NCI-H345 treated with DMSO at 0.1 percent for 48 hours (cell line): ENCODE measurements at regions not wholly inside any gene's neighbourhood (a gene's known extent, or its start where the extent isn't known, plus 50 kb on each side); places are given as distances from the start of the nearest gene placed in this dataset.

Experiments used
- DNase-seq: peaks from one replicate; lab custom pipeline; 2025; ENCODE audit not compliant: unreplicated experiment; lab: John Stamatoyannopoulos, UW

DNA sequence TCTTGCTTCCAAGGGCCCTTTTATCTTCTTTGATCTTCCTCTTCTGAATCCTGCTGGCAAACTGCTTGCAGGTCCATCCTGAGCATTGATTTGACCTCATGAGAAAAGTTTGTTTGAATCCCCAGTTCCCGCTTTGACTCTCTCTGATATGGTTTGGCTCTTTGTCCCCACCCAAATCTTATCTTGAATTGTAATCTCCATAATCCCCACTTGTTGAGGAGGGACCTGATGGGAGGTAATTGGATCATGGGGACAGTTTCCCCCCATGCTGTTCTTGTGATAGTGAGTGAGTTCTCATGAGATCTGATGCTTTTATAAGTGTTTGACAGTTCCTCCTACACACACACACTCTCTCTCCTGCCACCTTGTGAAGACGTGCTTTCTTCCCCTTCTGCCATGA is 126.6 kb upstream of the ARHGAP20 start:
- DNase-seq: no peak

DNA sequence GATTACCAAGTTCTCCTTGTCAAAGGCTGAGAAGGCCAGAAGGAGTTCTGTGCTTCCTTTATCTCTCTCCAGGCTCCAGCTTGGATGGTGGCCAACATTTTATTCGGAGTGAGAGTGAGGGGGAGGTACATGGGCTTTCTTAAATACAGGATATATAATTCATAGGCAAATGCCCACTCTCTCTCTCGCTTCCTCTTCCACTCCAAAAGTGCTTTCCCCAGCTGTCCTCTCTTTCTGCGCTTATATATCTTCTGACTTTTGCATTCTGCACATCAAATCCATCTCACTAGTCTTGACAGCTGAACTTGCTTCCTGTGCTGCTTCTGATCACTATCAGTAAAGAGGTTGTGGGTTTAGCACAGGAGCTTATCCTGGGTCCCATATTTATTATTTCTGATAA is 125.4 kb upstream of the ARHGAP20 start:
- DNase-seq: no peak

DNA sequence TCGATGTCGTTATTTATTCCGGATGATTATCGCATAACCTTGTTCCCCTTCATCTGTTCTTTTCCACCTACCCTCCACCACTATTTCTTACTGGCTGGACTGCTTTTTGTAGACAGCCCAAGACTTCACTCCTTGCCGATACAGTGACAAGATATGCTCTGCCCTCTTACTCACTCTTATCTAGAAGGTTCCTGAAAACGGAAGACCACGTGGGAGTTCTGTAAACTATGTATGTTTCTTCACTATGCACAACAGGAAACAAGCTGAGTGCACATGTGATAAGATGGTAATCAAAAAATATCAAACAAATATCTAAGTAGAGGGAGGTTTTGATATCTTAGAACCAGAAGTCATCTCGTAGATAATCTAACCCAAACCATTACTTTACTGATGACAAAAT is 122.9 kb upstream of the ARHGAP20 start:
- no peak for DNase-seq

DNA sequence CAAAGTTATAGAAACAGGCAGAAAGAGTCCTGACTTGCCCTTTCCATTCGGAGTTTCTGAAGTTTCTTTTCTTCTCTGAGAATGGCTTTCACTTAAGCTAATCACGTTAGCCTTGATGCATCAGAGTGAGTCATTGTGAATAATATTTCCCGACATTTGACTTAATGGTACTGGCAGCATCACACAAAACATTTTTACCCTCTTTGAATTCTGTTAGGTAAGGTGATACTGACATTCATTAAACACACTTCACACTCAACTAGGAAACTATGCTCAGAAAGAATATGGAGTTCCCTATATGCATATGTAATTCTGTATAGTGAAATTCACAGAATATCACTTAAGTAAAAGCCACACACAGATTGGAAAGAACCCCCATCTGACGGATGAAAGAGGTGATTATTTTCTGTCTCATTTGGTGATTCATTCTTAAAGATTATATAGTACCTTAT is 120.8 kb upstream of the ARHGAP20 start:
- no peak for DNase-seq

DNA sequence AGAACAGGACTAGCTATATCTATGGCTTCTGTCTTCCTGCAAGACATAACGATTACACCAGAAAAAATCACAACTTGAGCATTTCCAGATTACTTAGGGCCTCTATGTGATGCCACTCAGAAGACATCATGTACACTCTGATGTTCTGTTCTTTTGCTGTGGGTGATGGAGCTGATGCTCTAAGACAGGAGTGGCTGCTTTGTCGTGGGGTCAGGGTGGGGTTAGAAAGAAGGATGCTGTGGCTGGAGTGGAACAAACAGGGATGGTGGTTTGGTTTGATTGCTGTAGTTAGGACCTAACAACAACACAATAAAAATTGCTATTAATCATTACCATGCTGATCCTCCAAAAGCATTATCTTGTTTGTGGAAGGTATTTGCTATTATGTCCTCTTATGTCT is 120.3 kb upstream of the ARHGAP20 start:
- no peak for DNase-seq

DNA sequence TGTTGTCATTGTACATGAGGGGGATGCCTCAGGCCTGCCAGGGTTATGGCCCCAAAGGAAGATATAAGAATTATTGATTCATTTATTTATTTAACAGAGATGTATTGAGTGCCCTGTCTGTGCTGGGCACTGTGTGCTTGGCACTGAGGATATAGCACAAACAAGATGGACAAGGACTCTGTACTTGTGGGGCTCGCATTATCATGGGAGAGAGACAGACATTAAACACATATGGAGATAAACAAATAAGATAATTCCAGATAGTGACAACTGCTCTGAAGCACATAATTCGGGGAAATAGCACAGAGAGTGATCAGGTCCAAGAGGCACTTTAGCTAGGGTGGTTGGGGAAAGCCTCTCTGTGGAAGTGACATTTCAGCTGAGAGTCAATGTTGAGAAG is 119.8 kb upstream of the ARHGAP20 start:
- no peak for DNase-seq

DNA sequence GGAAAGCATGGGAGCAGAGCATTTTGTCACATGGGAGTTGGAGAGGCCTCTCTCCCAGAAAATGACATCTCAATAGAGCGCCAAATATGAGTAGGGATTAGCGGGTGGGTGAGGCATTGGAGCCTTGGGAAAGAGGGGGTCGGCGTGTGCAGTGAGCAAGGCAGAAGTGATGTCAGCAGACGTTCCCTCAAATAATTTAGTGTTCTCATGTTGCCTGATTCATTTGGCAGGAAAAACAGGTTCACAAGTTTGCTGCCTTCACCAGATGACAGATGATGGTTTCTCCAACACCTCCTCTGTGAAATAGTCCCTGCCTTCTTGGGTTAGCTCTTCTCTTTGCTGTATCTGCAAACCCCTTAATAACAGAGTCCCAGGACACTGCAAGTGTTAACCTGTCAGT is 118.5 kb upstream of the ARHGAP20 start:
- no peak for DNase-seq

DNA sequence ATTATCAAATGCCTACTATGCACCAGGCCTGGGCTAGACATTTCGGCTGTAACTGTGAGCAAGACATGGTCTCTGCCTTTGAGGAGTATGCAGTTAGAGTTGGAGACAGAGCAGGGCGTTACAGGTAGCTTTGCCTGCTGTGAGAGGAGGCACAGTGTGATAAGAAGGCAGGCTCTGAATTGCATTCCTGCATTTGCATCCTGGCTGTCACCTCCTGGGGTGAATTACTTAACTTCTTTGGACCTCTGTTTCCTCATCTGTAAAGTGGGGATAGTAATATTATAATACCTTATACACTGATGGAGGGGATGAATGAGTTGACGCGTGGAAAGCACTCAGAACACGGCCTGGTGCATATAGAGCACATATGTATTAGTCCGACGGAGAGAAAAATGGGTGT is 118.1 kb upstream of the ARHGAP20 start:
- no peak for DNase-seq

DNA sequence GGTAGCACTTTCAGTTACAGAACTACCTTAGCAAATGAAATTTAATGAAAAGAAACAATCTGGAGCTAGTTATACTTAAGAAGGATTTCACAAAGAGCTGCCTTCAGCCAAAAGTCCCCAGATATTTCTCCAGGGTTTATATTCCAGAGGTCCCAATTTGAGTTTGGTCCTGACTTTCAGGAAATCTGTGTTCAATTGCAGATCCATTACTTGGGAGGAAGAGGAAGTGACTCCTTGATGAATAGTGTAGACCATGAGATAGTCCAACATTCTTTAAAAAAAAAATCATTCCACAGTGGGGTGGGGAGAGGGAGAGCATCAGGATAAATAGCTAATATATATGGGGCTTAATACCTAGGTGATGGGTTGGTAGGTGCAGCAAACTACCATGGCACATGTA is 117.6 kb upstream of the ARHGAP20 start:
- no peak for DNase-seq

DNA sequence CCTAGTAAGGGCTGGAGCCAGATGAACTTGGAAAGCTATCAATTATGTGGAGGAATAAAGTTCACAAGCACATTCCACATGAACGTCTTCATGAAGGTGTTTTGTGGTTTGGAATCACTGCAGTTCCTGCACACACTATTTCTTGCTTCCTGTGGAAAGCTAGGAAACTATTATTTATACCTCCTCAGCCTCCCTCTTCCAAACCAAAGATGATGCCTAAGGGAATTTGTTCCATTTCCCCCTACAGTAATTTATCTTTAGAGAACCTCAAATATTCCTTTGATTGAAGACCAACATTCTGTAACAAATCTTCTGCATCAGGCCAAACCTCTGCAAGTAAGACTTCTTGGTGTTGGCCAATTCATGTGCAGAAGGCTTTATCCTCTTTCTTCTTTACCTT is 115.8 kb upstream of the ARHGAP20 start:
- DNase-seq: no peak

DNA sequence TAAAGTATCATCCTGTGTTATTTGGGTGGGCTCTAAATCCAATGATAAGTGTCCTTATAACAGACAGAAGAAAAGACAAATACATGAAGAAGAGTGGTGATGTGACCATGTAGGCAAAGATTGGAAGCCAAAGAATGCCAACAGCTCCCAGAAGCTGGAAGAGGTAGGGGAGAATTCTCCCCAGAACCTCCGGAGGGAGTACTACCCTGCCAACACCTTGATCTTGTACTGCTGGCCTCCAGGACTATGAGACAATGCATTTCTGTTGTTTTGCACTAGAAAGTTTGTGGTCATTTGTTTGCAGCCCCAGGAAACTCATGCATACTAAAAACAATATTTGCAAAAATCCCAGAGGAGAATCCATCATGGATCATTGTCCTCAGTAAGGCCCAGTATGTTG is 115.0 kb upstream of the ARHGAP20 start:
- DNase-seq: no peak

DNA sequence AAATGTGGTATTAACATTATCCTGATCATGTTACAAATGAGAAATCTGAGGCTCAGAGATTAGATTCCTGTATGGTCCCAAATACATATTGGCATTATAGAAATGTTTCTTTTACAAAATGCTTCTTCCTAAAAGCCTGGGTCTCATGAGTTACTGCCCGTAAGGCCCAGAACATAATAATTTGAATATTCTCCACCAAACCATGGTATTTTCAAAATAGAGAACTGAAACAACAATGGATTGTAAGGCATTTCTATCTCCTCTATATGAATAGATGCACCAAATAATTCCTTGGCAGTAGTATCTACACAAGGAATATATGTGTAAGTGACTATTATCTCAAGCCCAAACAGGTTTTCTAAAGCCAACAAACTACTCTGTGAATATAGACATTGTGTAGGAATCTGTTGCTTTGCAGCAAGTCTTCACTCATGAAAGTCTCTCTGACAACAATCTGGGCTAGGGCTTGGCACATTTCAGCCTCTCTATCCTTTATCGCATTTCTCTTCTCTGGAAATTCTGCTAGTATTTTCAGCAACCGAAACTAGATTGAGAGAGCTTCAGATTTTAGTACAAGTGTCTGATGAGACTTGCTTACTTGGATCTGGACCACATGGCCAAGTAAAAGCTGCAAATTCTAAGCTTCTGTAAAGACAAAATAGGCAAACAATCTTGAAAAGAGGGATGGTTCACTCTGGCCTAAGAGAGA is 112.8 kb upstream of the ARHGAP20 start:
- no peak for DNase-seq

DNA sequence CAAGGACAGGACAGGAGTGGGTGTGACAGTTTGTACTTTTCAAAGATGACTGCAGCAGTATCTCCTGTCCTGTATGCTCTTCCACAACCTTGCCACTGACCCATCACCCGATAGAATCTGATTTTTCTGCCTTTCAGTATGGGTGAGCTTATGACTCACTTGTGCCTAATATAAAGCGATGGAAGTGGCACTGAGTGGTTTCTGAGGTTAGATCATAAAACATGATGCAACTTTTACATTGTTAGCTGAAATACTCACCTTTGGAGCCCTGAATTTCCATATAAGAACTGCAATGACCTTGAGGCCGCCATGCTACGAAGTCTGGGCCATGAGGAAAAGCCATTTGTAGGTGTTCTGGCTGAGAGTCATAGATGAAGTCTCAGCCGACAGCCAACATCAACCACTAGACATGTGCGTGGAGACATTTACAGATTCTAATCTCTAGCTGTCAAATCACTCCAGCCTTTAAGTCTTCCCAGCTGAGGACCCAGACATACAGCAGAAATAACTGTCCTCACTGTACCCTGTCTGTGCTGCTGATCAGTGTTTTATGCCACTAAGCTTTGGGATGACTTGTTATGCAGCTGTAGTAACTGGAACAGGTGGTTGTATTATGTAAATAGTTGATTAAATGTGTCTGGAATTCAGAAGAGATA is 105.9 kb upstream of the ARHGAP20 start:
- no peak for DNase-seq

DNA sequence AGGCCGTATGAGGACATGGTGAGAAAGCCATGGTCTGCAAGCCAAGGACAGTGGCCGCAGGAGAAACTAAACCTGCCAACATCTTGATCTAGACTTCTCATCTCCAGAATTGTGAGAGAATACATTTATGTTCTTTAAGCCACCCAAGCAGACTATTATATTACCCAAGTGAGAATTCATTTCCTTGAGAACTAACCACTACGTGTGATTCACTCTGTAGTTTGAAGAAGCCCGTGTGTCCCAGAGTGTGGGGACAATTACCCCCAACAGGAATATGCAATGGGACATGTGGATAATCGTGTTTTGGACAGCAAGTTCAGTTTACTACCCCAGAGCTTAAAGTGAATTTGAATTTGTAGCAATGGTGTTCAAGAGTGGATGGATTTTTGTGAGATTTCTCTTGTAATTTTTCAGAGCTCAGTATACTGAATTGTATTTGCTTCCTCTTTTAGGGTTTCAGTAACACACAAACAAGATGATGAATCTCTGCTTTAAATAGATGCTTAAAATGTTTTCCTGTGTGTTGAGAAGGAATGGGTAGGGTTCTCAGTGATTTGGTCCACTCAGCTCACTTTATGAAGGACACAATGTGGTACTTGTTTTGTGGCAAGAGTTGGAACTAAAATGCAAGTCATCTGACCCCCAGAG is 100.0 kb upstream of the ARHGAP20 start:
- DNase-seq: no peak

DNA sequence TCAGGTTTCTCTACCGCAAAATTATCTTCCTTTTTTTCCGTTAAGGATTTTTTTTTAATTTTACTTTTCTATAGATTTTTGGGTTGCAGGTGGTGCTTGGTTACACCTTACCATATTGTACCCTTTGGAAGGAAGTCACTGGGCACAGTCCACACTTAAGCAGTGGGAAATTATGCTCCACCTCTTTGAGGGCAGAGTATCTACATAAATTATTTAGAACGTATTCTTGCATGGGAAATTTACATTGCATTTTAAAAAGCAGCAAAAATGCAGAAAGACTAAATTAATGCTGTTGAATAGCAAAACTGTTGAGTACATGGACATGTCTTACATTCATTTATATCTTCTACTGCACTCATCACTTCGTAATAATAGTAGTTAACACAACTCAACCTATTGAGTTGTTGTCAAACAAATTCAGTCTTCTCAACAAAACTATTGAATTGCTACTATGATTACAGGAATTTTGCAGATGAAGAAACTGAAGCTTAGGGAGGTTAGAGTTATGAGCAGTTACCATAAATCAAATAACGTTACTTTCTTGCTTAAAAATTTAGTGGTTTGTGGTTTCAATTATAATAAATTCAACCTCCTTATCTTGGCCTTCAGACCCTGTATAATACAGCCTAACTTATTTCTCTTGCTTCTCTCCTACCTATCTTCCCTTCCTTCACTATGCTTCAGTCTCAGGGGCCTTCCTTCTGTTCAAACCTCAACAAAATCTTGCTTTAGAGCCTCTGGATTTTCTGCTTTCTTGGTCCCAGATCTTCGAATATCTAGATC is 97.4 kb upstream of the ARHGAP20 start:
- no peak for DNase-seq

DNA sequence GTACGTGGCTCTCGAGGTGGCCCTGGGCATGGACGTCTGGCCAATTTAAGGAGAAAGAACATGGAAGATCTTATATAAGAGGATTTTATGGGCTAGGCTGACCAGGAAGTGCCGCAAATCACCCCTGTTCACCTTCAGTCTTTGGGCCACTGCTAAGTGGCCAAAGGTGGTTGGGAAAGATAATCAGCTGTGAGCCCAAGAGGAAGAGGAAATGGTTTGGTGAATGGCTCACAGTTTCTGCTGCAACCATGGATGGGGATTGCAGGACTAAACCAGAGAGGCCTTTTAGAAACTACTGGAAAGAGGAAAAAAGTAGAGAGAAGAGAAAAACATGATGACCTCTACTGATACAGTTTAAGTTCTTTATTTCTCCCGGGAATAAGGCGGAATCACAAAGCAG is 96.0 kb upstream of the ARHGAP20 start:
- DNase-seq: no peak

DNA sequence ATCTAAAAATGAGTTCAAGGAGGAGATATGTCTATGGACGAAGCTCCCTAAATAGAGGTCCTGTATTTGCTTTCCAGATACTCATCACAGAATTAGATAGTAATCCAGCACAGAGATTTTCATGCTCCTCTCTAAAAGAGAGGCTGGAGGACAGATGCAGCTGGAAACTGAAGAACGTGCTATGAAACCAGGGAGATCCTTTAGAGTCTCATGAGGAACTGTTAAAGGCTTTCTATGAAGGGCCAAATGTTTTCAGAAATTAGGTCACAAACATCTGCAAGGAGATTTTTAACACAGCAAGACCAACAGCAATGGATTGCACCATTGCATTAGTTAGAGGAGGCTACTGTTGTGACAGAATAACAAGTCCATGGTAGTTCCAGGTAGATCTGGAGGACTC is 95.6 kb upstream of the ARHGAP20 start:
- no peak for DNase-seq

DNA sequence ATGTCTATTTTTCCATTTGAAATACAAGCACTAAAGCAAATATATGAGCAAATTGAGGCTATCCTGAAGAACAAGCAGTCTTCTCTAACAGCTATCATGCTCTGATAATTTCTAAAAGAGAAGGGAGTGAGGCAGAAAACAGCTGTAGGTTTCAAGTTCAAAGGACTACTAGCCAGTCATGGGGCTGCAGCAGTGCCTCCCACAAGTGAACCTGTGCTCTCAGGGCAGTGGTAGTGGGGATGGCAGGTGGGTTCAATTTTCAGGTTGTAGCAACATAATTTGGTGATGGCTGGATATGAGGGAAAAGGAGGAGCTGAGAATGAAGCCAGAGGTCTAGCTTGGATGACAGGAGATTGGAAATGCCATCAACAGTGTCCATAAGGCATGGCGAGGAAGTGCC is 93.5 kb upstream of the ARHGAP20 start:
- no peak for DNase-seq

DNA sequence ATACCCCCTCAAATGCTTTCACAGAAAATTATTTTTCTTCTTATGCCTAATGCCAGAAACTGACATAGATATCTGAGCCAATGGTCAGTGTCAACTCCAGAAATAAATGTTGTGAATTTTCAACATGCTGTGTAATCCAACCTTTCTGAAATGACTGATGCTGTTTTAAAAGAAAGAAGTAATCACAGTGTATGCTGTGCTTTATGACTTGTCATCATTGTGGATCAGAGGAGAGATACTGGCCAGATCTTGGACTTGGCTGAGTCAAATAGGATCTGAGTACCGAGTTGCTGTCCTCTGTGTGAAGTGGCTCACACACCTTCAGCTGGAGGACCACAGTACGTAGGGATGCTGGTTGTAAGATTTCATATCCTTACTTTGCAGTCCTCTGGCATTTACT is 89.9 kb upstream of the ARHGAP20 start:
- no peak for DNase-seq

DNA sequence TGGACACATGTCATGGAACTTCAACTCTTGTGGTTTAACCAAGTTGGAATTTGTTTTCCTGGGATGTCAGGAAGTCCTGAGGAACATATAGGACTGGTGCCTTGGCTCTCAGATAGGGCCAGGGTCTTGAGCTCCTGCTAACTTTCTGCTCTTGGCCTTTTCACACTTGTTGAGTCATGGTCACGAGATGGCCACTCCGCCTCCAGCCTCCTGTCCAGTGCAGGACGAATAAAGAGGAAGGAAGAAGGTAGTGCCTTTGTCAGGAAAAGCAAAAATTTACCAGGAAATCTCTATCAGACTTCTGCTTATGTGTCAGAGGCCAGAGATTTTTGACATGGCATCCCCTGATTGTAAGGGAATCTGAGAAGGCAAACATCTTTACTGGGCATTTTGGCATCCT is 89.1 kb upstream of the ARHGAP20 start:
- no peak for DNase-seq

DNA sequence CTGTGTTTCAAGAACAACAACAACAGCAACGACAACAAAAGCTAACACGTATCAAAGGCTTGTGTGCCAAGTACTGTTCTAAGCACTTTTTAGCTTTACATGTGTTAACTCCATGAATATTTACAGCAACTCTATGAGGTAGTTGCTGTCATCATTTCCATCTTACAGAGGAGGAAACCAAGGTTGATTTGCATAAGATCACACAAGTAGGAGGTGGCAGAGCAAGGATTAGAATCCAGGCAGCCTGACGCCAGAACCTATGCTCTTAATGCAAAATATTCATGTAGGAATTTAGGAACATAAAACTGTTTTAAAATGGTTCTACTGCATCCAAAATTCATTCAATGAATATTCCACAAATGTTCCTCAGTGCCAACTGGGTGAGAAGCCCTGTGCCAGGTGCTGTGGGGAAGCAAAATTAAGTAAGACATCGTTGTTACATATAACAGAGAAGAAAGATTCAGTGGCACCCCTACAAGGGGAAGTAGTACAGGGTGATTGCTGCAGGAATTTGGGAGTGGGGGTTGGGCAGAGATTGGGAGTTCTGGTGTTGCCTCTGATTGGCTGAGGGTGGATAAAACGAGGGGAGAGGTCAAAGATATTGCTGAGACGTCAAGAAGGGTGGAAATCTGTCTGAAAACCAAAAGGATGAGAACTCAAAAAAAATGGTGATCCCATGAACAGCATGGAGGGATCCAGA is 86.1 kb upstream of the ARHGAP20 start:
- no peak for DNase-seq
